22Rv1 (cell line): ENCODE measurements at regions not wholly inside any gene's neighbourhood (a gene's known extent, or its start where the extent isn't known, plus 50 kb on each side); places are given as distances from the start of the nearest gene placed in this dataset.

Experiments
- CTCF ChIP-seq: fragments of 450-650 bp; IDR thresholded peaks from 2 replicates; pipeline ENCODE4 v1.5.1; 2017; ENCODE audit warnings: mild to moderate bottlenecking
- ZFX ChIP-seq: fragments of 450-650 bp; IDR thresholded peaks from 2 replicates; pipeline ENCODE4 v1.6.1; 2017; ENCODE audit warnings: antibody characterized with exemption, borderline replicate concordance

DNA sequence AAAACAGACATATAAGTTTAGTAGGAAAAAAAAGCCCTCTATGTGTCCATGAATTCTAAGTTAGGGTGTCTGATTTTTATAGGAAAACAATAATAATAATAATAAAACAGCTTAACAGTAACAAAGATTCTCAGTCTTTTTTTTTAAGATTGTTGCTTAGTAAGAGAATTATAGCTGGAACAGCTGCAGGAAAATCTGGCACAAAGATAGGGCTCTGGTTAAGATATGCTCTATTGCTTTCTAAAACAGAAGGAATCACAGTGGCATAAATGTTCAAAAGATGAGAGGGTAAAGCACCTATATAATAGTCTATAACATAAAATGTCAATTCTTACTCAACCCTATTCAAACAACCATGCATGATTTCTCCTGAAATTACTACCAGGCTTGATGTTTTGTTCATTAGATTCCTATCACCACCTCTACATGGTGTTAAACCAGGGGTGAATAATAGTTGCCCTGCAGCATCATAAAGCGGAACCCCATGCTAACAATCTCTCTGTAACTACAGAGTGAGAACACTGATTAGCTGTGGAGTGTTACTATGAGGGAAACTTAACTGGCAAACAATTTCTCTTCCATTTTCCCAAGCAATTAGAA is 541.4 kb upstream of the MIR17HG start:
- no peak for TF ChIP-seq CTCF
- TF ChIP-seq ZFX: no peak
